ENCODE measurements at regions not wholly inside any gene's neighbourhood (a gene's known extent, or its start where the extent isn't known, plus 50 kb on each side); places are given as distances from the start of the nearest gene placed in this dataset.

DNA sequence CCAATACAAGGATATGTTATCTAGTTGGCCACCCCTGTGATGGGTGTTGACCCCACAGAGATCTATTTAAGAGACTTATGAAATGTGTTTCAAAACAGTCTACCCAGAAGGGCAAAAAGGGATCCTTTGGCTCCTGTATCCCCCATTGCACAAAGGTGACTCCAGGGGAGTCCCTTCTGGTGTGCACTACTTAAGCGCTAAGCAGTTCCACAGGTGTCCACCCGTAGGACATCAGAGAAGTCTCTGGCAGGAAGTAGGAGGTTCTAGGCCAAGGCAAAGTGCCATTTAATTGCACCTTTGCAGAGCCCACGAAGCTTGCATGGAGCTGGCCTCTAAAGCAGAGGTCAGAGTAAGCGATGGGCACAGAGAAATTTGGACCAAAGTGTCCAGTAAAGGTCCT is 147.7 kb downstream of the MRPL14 start:
- no peak for DNase-seq

- DNase-seq, result no peak
These were observed 148.5 kb downstream of the MRPL14 start for GRCh38 chr6:43978473-43979346.

- DNase-seq, result no peak
These were observed 149.7 kb downstream of the MRPL14 start for GRCh38 chr6:43977404-43978111.

- no peak for DNase-seq
These were observed 150.4 kb downstream of the MRPL14 start for GRCh38 chr6:43976706-43977403.

GRCh38 chr6:43974643-43975230 is 152.5 kb downstream of the MRPL14 start:
- no peak for DNase-seq

- DNase-seq, result no peak
These were observed 153.9 kb downstream of the MRPL14 start for GRCh38 chr6:43973357-43973756.

DNA sequence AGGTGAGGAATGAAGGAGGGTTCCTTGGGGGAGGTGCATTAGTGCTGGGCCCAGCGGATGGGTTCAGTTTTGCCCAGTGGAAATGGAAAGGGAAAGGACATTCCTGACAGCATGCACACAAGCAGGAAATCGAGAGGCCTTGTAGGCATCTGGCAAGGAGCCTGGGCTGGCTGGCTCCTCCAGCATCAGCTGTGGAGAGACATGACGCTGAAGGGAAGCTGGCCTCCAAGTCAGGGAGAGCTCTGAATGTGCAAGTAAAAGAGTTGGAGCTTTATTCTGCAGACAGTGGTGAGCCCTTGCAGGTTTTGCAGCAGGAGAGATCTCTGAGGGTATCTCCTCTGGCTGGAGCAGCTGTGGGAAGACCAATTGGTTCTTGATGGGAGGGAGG is 154.3 kb downstream of the MRPL14 start:
- DNase-seq, result no peak

DNA sequence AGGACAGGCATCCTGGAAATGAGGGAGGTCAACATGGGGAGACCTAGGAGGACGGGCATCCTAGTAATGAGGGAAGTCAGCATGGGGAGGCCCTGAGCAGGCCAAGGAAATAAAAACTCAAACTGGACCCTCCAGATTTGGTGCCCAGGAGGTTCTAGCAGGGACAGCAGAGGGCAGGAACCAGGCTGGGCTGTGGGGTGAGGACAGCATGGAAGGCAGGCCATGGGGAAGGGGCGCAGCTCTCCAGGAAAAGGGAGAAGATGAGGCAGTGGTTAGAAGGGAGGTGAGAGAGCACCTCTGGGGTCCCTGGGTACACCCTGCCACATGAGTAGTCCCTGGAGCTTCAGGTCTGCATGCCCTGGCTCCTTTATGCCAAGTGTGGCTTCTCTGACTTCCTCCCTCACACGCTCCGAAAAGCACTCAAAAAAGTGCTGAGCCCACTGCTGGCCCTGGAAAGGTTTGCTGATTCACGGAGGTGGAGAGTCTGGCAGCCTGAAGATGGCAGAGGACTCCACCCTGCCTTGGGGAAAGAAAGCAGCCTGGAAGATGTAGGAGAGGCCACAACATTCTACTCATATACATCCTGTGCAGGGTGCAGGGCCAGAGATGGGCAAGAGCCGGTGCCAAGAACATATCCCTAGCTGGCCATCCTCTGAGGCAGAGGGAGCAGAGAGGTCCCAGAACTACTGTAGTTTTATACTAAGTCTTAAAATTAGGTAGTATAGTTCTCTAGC is 154.9 kb downstream of the MRPL14 start:
- no peak for DNase-seq

DNA sequence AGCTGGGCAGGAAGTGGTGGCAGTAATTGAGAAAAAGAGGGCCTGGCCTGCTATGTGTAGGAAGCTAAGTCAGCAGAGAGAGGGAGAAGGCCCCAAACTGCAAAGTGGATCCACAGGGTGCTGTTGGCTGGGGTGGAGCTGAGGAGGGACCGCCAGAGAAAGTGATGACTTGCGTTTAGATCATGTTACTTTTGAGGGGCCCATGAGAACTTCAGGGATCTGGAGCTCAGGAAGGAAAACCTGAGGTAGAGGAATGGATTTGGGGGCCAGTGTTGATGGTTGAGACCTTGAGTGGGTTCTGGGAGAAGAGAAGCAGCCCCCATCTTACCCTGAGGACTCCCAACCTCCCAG is 155.5 kb downstream of the MRPL14 start:
- no peak for DNase-seq

- no peak for DNase-seq
These were observed 156.1 kb downstream of the MRPL14 start for GRCh38 chr6:43970913-43971775.

GRCh38 chr6:43970068-43970912 is 157.0 kb downstream of the MRPL14 start:
- DNase-seq, result no peak

DNA sequence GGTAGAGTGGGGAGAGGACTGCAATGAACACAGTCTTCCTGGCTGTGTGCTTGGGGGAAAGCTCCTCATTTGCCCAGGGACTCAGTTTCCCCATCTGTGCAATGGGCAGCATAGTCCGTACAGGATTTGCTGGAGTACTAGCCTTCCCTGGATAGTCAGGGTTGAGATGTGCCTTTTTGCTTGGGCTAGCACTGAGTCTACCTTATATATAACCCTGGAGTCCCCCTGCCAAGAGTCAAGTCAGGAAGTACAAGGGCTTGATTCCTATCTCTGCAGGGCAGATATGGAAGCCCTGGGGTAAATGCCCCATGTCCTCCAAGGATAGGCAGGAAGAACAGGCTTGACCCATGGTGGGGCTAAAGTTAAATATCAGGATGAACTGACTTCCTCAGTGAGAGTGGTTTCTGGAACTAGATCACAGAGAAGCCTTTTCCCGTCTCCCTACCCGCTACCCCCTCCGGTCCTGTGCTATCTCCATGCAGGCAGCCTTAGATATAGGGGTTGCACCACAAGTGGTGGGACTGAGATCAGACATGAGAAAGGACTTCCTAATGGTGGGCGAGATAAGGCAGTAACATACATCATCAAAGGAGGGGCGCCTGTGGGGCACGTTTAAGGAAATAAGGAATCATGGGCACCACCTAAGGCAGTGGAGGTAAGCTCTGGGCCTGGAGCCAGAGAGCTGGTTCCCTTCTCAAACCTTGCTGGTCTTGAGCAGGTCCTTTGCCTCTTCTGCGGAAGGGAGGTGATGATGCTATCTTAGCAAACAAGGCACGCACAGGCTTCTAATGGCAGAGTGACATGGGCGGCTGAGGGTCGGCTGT is 157.9 kb downstream of the MRPL14 start:
- no peak for DNase-seq

DNA sequence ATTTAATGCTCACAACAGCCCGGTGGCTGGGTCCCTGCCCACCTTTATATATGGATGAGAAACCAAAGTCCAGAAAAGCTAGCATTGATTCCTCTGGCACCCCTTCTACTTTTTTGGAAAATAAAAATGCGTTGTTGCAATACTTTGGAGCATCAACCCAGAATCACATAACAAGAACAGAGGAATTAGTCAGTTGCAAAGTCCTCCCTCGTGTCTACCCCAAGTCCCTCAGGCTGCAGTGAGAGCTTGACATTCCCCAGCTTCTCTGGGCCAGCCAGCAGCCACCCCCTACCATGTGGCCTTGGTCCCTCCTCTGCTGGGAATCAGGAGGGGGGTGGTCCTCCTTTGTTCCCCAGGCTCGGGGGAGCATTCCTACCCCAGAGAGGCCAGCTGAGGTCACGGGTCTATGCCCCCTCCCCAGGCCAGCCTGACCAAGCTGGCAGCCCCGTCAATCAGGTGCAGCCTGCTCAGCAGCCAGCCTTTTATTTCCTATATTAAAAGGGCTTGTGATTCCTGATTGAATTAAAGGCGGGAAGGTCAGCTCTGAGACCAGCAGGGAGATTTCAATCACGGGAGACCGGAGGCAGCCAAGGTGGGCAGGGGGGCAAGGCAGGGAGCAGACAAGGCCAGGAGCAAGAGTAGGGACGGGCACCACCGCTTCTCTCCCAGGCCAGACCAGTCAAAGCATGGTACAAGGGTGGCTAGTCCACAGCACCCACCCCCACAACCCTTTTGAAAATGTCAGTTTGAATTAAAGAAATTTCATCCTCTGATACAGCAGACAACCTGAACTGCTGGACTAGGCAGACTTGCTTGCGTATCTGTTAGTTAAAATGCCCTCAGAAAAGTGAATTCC is 158.9 kb downstream of the MRPL14 start:
- no peak for DNase-seq

DNA sequence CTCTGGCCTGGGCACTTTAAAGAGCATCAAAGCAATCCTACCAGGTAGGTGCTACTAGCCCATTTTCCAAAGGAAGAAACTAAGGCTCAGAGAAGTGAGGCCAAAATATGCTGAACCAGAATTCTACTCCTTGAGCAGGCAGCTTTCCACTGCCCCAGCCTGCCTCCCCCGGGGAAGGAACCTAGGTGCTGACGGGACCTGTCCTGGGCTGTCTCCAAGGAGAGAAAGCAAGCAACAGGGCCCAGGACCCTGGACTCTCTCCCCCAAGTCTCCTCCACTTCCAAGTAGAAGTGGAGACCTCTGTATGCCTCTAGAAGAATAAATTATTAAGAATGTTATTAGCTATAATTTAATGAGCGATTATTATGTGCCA is 159.5 kb downstream of the MRPL14 start:
- DNase-seq, result no peak

- no peak for DNase-seq
These were observed 160.2 kb downstream of the MRPL14 start for GRCh38 chr6:43966853-43967718.

DNA sequence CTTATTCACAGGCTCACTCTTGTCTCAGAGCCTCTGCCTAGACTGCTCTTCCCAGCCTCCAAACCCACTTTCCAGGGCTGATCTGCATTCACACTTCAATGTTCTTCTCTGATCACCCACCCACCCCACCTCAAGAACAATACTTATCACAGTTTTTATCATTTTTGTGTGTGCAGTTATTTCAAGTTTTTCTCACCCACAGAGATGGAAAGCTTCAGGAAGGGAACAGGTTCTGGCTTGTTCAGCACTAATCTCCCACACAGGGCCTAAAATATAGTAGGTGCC is 160.9 kb downstream of the MRPL14 start:
- DNase-seq, result no peak

DNA sequence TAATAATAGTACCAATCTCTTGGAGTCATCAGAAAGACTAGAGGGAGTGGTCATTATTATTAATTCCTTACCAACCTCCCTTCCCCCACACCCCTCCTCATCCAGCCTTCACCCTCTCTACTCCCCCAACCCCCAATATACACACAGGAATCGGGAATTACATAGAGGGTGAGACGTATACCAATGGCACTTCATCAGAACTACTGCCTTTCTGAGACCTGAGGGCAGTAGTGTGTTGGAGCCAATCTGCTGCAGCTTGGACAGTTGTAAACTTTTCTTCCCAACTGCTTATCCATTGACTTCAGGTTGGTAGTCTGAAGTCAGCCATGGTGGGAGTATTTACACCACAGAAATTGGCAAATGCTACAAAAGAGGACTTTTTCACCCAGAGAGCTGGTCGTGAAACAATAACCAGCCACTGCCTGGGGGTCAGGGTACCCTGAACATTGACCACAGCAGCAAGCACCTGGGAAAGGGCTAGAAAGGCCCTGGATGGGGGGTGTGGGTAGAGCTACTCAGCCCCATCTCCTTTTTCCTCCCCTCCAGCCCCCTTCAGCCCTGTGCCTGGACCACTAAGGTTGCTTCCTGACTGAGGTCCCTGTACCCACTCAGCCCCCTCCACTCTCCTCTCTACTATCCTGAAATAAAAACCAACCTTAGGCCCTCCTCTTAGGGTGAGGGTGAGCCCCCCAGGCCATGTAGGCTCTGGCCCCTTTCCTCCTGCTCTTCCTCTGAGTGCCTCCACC is 161.5 kb downstream of the MRPL14 start:
- no peak for DNase-seq

All from NCI-H2227 treated with DMSO at 0.1 percent for 48 hours (cell line).